ENCODE measurements at regions not wholly inside any gene's neighbourhood (a gene's known extent, or its start where the extent isn't known, plus 50 kb on each side); places are given as distances from the start of the nearest gene placed in this dataset.

- 90% methylated on average over 2 to 3 of the region's 4 CpGs for WGBS, 2 experiments
- Histone ChIP-seq H3K4me3 (ENCODE audit: insufficient read depth, low read depth, low read length) (no peak overlapping the region), H3K27me3 (ENCODE audit: control insufficient read depth, insufficient read depth, low read length, poor library complexity, severe bottlenecking) (no peaks in the 10 kb centered on the region), H3K4me1 (ENCODE audit: control insufficient read depth, insufficient read depth, low read length) (no peaks in the 10 kb centered on the region), H3K9me3 (ENCODE audit: control insufficient read depth, low read length) (no peaks in the 10 kb centered on the region), H3K36me3 (ENCODE audit: control insufficient read depth, insufficient read depth, low read length) (no peaks in the 10 kb centered on the region), H3K27ac (ENCODE audit: insufficient read depth, low read depth, low read length, poor library complexity, severe bottlenecking) (no peak overlapping the region)
Measured at GRCh38 chr1:222229672-222230312, 318.1 kb downstream of the HHIPL2 start.

- no peaks in the 10 kb centered on the region for H3K36me3 ChIP-seq (ENCODE audit: control insufficient read depth, insufficient read depth, low read length)
- 95 to 97% methylated on average over 4 of the region's 4 CpGs for WGBS, 2 experiments
- H3K9me3 ChIP-seq (ENCODE audit: control insufficient read depth, low read length): no peaks in the 10 kb centered on the region
- no peak overlapping the region for H3K4me3 ChIP-seq (ENCODE audit: insufficient read depth, low read depth, low read length)
- H3K27me3 ChIP-seq (ENCODE audit: control insufficient read depth, insufficient read depth, low read length, poor library complexity, severe bottlenecking): no peaks in the 10 kb centered on the region
- H3K27ac ChIP-seq (ENCODE audit: insufficient read depth, low read depth, low read length, poor library complexity, severe bottlenecking): no peak overlapping the region
- H3K4me1 ChIP-seq (ENCODE audit: control insufficient read depth, insufficient read depth, low read length): peaks cover 4% of the 10 kb centered on the region
Measured at GRCh38 chr1:222225316-222225691, 322.6 kb downstream of the HHIPL2 start.

- Histone ChIP-seq H3K4me3 (ENCODE audit: insufficient read depth, low read depth, low read length) (no peak overlapping the region), H3K27me3 (ENCODE audit: control insufficient read depth, insufficient read depth, low read length, poor library complexity, severe bottlenecking) (no peaks in the 10 kb centered on the region)
Measured at GRCh38 chr1:222224636-222225315, 323.1 kb downstream of the HHIPL2 start.

GRCh38 chr1:222224156-222224555 is 323.7 kb downstream of the HHIPL2 start:
- WGBS, 2 experiments: 89 to 93% methylated on average over 4 of the region's 4 CpGs
- Histone ChIP-seq H3K36me3 (ENCODE audit: control insufficient read depth, insufficient read depth, low read length) (no peaks in the 10 kb centered on the region), H3K4me3 (ENCODE audit: insufficient read depth, low read depth, low read length) (no peak overlapping the region), H3K27me3 (ENCODE audit: control insufficient read depth, insufficient read depth, low read length, poor library complexity, severe bottlenecking) (no peaks in the 10 kb centered on the region), H3K9me3 (ENCODE audit: control insufficient read depth, low read length) (no peaks in the 10 kb centered on the region), H3K4me1 (ENCODE audit: control insufficient read depth, insufficient read depth, low read length) (peaks cover 4% of the 10 kb centered on the region), H3K27ac (ENCODE audit: insufficient read depth, low read depth, low read length, poor library complexity, severe bottlenecking) (no peak overlapping the region)

More at GRCh38 chr1:222224636-222225315, 323.1 kb downstream of the HHIPL2 start:
- 92 to 95% methylated on average over 4 of the region's 4 CpGs for WGBS, 2 experiments
- Histone ChIP-seq H3K36me3 (ENCODE audit: control insufficient read depth, insufficient read depth, low read length) (no peaks in the 10 kb centered on the region), H3K4me1 (ENCODE audit: control insufficient read depth, insufficient read depth, low read length) (peaks cover 4% of the 10 kb centered on the region), H3K27ac (ENCODE audit: insufficient read depth, low read depth, low read length, poor library complexity, severe bottlenecking) (no peak overlapping the region), H3K9me3 (ENCODE audit: control insufficient read depth, low read length) (no peaks in the 10 kb centered on the region)

GRCh38 chr1:222223010-222223409 is 324.9 kb downstream of the HHIPL2 start:
- Histone ChIP-seq H3K36me3 (ENCODE audit: control insufficient read depth, insufficient read depth, low read length) (no peaks in the 10 kb centered on the region), H3K9me3 (ENCODE audit: control insufficient read depth, low read length) (no peaks in the 10 kb centered on the region), H3K4me1 (ENCODE audit: control insufficient read depth, insufficient read depth, low read length) (peaks cover 4% of the 10 kb centered on the region), H3K4me3 (ENCODE audit: insufficient read depth, low read depth, low read length) (no peak overlapping the region), H3K27ac (ENCODE audit: insufficient read depth, low read depth, low read length, poor library complexity, severe bottlenecking) (no peak overlapping the region), H3K27me3 (ENCODE audit: control insufficient read depth, insufficient read depth, low read length, poor library complexity, severe bottlenecking) (no peaks in the 10 kb centered on the region)
- 83 to 100% methylated on average over 1 of the region's 1 CpG for WGBS, 2 experiments

- WGBS, 2 experiments: 94 to 96% methylated on average over 2 of the region's 3 CpGs
- no peaks in the 10 kb centered on the region for H3K9me3 ChIP-seq (ENCODE audit: control insufficient read depth, low read length)
- no peaks in the 10 kb centered on the region for H3K36me3 ChIP-seq (ENCODE audit: control insufficient read depth, insufficient read depth, low read length)
- no peaks in the 10 kb centered on the region for H3K4me1 ChIP-seq (ENCODE audit: control insufficient read depth, insufficient read depth, low read length)
- H3K27ac ChIP-seq (ENCODE audit: insufficient read depth, low read depth, low read length, poor library complexity, severe bottlenecking): no peak overlapping the region
- H3K27me3 ChIP-seq (ENCODE audit: control insufficient read depth, insufficient read depth, low read length, poor library complexity, severe bottlenecking): no peaks in the 10 kb centered on the region
- H3K4me3 ChIP-seq (ENCODE audit: insufficient read depth, low read depth, low read length): no peak overlapping the region
Measured at GRCh38 chr1:222216255-222216754, 331.6 kb downstream of the HHIPL2 start.

GRCh38 chr1:222210776-222211175 is 337.1 kb downstream of the HHIPL2 start:
- Histone ChIP-seq H3K36me3 (ENCODE audit: control insufficient read depth, insufficient read depth, low read length) (no peaks in the 10 kb centered on the region), H3K27ac (ENCODE audit: insufficient read depth, low read depth, low read length, poor library complexity, severe bottlenecking) (no peak overlapping the region), H3K27me3 (ENCODE audit: control insufficient read depth, insufficient read depth, low read length, poor library complexity, severe bottlenecking) (no peaks in the 10 kb centered on the region), H3K4me1 (ENCODE audit: control insufficient read depth, insufficient read depth, low read length) (no peaks in the 10 kb centered on the region), H3K4me3 (ENCODE audit: insufficient read depth, low read depth, low read length) (no peak overlapping the region), H3K9me3 (ENCODE audit: control insufficient read depth, low read length) (no peaks in the 10 kb centered on the region)
- WGBS, 2 experiments: 92% methylated on average over 2 of the region's 2 CpGs; no CpG with 5 or more reads in 1 of the 2 experiments

GRCh38 chr1:222204475-222204874 is 343.4 kb downstream of the HHIPL2 start:
- 81 to 85% methylated on average over 2 to 3 of the region's 3 CpGs for WGBS, 2 experiments
- no peaks in the 10 kb centered on the region for H3K27me3 ChIP-seq (ENCODE audit: control insufficient read depth, insufficient read depth, low read length, poor library complexity, severe bottlenecking)
- H3K4me3 ChIP-seq (ENCODE audit: insufficient read depth, low read depth, low read length): no peak overlapping the region
- no peaks in the 10 kb centered on the region for H3K36me3 ChIP-seq (ENCODE audit: control insufficient read depth, insufficient read depth, low read length)
- no peaks in the 10 kb centered on the region for H3K9me3 ChIP-seq (ENCODE audit: control insufficient read depth, low read length)
- no peaks in the 10 kb centered on the region for H3K4me1 ChIP-seq (ENCODE audit: control insufficient read depth, insufficient read depth, low read length)
- H3K27ac ChIP-seq (ENCODE audit: insufficient read depth, low read depth, low read length, poor library complexity, severe bottlenecking): no peak overlapping the region

- H3K9me3 ChIP-seq (ENCODE audit: control insufficient read depth, low read length): no peaks in the 10 kb centered on the region
- H3K4me3 ChIP-seq (ENCODE audit: insufficient read depth, low read depth, low read length): no peak overlapping the region
- no peaks in the 10 kb centered on the region for H3K36me3 ChIP-seq (ENCODE audit: control insufficient read depth, insufficient read depth, low read length)
- WGBS, 2 experiments: 90 to 97% methylated on average over 2 of the region's 2 CpGs
- no peaks in the 10 kb centered on the region for H3K27me3 ChIP-seq (ENCODE audit: control insufficient read depth, insufficient read depth, low read length, poor library complexity, severe bottlenecking)
- H3K27ac ChIP-seq (ENCODE audit: insufficient read depth, low read depth, low read length, poor library complexity, severe bottlenecking): no peak overlapping the region
- H3K4me1 ChIP-seq (ENCODE audit: control insufficient read depth, insufficient read depth, low read length): no peaks in the 10 kb centered on the region
Measured at GRCh38 chr1:222202831-222203230, 345.1 kb downstream of the HHIPL2 start.

DNA sequence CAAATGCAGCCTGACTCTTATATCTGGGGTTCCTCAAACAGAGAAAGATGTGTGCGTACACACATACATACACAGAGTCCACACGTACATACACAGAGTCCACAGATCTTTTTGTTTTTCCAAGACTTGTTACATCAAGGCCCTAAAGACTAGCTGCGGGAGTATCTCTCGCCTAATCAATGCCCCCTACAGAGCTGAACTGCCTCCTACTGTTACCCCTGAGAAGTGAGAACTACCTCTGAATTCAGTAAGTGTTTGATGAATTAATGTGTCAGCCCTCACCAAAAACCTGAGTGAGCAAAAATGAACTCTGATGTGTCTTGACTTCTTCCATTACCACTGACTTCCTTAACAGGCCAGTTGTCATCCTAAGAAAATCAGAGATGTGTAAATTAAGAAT is 351.2 kb downstream of the HHIPL2 start:
- Histone ChIP-seq H3K4me3 (ENCODE audit: insufficient read depth, low read depth, low read length) (no peak overlapping the region), H3K9me3 (ENCODE audit: control insufficient read depth, low read length) (no peaks in the 10 kb centered on the region), H3K36me3 (ENCODE audit: control insufficient read depth, insufficient read depth, low read length) (no peaks in the 10 kb centered on the region), H3K4me1 (ENCODE audit: control insufficient read depth, insufficient read depth, low read length) (no peaks in the 10 kb centered on the region), H3K27me3 (ENCODE audit: control insufficient read depth, insufficient read depth, low read length, poor library complexity, severe bottlenecking) (no peaks in the 10 kb centered on the region), H3K27ac (ENCODE audit: insufficient read depth, low read depth, low read length, poor library complexity, severe bottlenecking) (no peak overlapping the region)
- WGBS, 2 experiments: 80 to 88% methylated on average over 4 of the region's 4 CpGs
